ENCODE measurements at regions not wholly inside any gene's neighbourhood (a gene's known extent, or its start where the extent isn't known, plus 50 kb on each side); places are given as distances from the start of the nearest gene placed in this dataset.

DNA sequence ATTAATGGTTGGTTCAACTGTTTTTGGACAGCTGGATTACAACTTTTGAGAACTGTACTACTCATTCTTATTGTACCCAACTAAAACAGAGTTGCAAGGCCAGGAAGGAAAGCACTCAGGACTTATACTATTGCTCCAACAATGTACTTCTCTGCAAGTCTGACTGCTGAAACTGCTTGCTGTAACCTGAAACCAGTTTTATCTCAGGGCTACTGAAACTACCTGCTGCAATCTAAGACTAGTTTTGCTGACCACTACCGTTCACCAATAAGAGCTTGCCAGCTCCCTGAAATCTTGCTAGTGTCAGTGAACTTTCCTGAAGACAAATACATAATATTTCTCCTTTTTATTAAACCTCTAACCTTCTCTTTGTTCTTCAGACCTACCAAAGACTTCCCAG, 157.3 kb downstream of the CDCA7 start:
- peaks cover 3% of the 10 kb centered on the region for H3K4me1 ChIP-seq
- H3F3A ChIP-seq (ENCODE audit: low read depth), result no peaks in the 10 kb centered on the region
- no peaks in the 10 kb centered on the region for H3K36me3 Mint-ChIP-seq
- no peak overlapping the region for H2AFZ ChIP-seq (replicated peaks)
- peaks cover 7% of the 10 kb centered on the region for H3K4me1 Mint-ChIP-seq
- no peaks in the 10 kb centered on the region for H3K27me3 ChIP-seq
- H3K4me3 Mint-ChIP-seq, result no peak overlapping the region
- no peaks in the 10 kb centered on the region for H4K20me1 ChIP-seq (ENCODE audit: low read depth)
- H3K4me2 ChIP-seq, result no peak overlapping the region
- no peak overlapping the region for H3K27ac Mint-ChIP-seq
- no peaks in the 10 kb centered on the region for H3K9me3 ChIP-seq (ENCODE audit: low read depth)
- no peaks in the 10 kb centered on the region for H3K79me2 ChIP-seq (ENCODE audit: low read depth)
- no peak overlapping the region for H3K4me3 ChIP-seq
- H3K9me3 Mint-ChIP-seq, result peaks cover 6% of the 10 kb centered on the region
- H3K27ac ChIP-seq, result no peak overlapping the region
- no peaks in the 10 kb centered on the region for H3K27me3 Mint-ChIP-seq (ENCODE audit: insufficient read depth, low read depth)
- no peak overlapping the region for H3K9ac ChIP-seq
- TF ChIP-seq CTCF (IDR thresholded peaks at IDR 0.05), result no peak
- TF ChIP-seq EZH2phosphoT487 (IDR thresholded peaks at IDR 0.05), result no peak
- no peak for TF ChIP-seq EZH2 (IDR thresholded peaks at IDR 0.05)
- H3K36me3 ChIP-seq, result no peaks in the 10 kb centered on the region
- DNase-seq (ENCODE audit: low spot score), result no peak

DNA sequence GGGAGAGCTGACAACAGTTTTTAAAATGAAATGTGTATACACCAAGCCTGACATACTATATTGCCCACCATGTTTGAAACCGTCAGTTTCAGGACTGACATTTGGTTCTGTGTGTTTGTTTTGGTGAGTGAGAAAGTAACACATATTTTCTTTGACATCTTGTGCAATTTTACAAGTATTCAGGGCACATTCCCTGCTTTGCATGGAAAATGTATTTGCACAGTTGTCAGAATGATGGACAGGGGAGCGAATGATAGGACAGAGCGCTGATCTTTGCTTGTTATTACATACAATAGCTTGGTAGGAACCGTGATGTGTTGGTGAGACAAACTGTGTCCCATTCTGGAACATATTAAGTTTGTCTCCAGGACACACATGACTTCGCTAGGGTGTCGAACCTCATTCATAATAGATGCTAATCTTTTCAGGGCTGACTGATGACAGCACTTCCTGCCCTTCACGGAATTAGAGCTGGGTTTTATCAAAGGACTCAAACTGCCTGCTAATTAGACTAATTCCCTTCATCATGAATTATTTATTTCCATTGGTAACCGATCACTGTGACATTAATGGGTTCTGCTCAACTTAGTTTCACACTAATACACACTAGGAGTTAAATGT, 158.5 kb downstream of the CDCA7 start:
- Histone ChIP-seq H3K4me3 (no peak overlapping the region), H2AFZ (replicated peaks) (no peak overlapping the region), H3K4me1 (peaks cover 3% of the 10 kb centered on the region), H3K36me3 (no peaks in the 10 kb centered on the region), H3K27ac (no peak overlapping the region), H4K20me1 (ENCODE audit: low read depth) (no peaks in the 10 kb centered on the region), H3K9me3 (ENCODE audit: low read depth) (no peaks in the 10 kb centered on the region), H3K4me2 (no peak overlapping the region), H3K79me2 (ENCODE audit: low read depth) (no peaks in the 10 kb centered on the region), H3F3A (ENCODE audit: low read depth) (no peaks in the 10 kb centered on the region), H3K9ac (no peak overlapping the region), H3K27me3 (no peaks in the 10 kb centered on the region)
- no peak overlapping the region for H3K27ac Mint-ChIP-seq
- H3K27me3 Mint-ChIP-seq (ENCODE audit: insufficient read depth, low read depth), result no peaks in the 10 kb centered on the region
- DNase-seq (ENCODE audit: low spot score), result no peak
- H3K4me3 Mint-ChIP-seq, result no peak overlapping the region
- H3K4me1 Mint-ChIP-seq, result peaks cover 7% of the 10 kb centered on the region
- TF ChIP-seq EZH2 (IDR thresholded peaks at IDR 0.05), result no peak
- TF ChIP-seq CTCF (IDR thresholded peaks at IDR 0.05), result no peak
- no peak for TF ChIP-seq EZH2phosphoT487 (IDR thresholded peaks at IDR 0.05)
- no peaks in the 10 kb centered on the region for H3K36me3 Mint-ChIP-seq
- peaks cover 9% of the 10 kb centered on the region for H3K9me3 Mint-ChIP-seq

GRCh38 chr2:173520918-173521317, 166.2 kb downstream of the CDCA7 start:
- Histone ChIP-seq H3F3A (ENCODE audit: low read depth) (no peaks in the 10 kb centered on the region), H3K9me3 (ENCODE audit: low read depth) (no peaks in the 10 kb centered on the region), H3K27ac (no peak overlapping the region), H3K4me3 (no peak overlapping the region), H2AFZ (replicated peaks) (no peak overlapping the region), H3K4me2 (no peak overlapping the region), H3K79me2 (ENCODE audit: low read depth) (no peaks in the 10 kb centered on the region), H3K36me3 (no peaks in the 10 kb centered on the region), H4K20me1 (ENCODE audit: low read depth) (no peaks in the 10 kb centered on the region), H3K27me3 (no peaks in the 10 kb centered on the region), H3K4me1 (no peaks in the 10 kb centered on the region), H3K9ac (no peak overlapping the region)
- Mint-ChIP-seq H3K27me3 (ENCODE audit: insufficient read depth, low read depth) (peaks cover 3% of the 10 kb centered on the region), H3K36me3 (no peaks in the 10 kb centered on the region), H3K27ac (no peak overlapping the region), H3K4me1 (peaks cover 8% of the 10 kb centered on the region), H3K9me3 (peaks cover 7% of the 10 kb centered on the region), H3K4me3 (no peak overlapping the region)
- no peak for DNase-seq (ENCODE audit: low spot score)
- TF ChIP-seq CTCF (IDR thresholded peaks at IDR 0.05) (no peak), EZH2phosphoT487 (IDR thresholded peaks at IDR 0.05) (no peak), EZH2 (IDR thresholded peaks at IDR 0.05) (no peak)

Data from neural progenitor cell (in vitro differentiated cells).